OCI-LY3 (cell line): ENCODE measurements at regions not wholly inside any gene's neighbourhood (a gene's known extent, or its start where the extent isn't known, plus 50 kb on each side); places are given as distances from the start of the nearest gene placed in this dataset.

Source experiments
- H2AFZ ChIP-seq: fragments of 200-600, 300-600 bp; shearing (Covaris generic); 2 replicates; pipeline ENCODE4 v1.6.0; 2014; ENCODE audit warnings: antibody characterized with exemption, low read depth, low read length
- H3K27ac ChIP-seq: fragments of 200-600, 300-600 bp; sonication (generic); 2 replicates; pipeline ENCODE4 v1.5.1; 2014; ENCODE audit warnings: mild to moderate bottlenecking, low read length, moderate library complexity, mixed read lengths
- H3K27me3 ChIP-seq: fragments of 200-600, 300-600 bp; sonication (generic); 2 replicates; pipeline ENCODE4 v1.6.1; 2014; ENCODE audit warnings: low read depth, low read length, mixed read lengths
- H3K36me3 ChIP-seq: fragments of 200-600, 300-600 bp; sonication (generic); replicated peaks from 2 replicates; pipeline ENCODE3; 2014; ENCODE audit warnings: low read depth, low read length, mixed read lengths
- H3K4me1 ChIP-seq: fragments of 300-600, 200-600 bp; sonication (generic); 2 replicates; pipeline ENCODE4 v1.6.1; 2014; ENCODE audit warnings: low read length, mixed read lengths
- H3K4me2 ChIP-seq: fragments of 200-600, 300-600 bp; sonication (generic); 2 replicates; pipeline ENCODE4 v1.6.1; 2014; ENCODE audit warnings: low read length, mixed read lengths
- H3K4me3 ChIP-seq: fragments of 300-600, 200-600 bp; sonication (generic); 2 replicates; pipeline ENCODE4 v1.5.1; 2014; ENCODE audit warnings: antibody characterized with exemption, mild to moderate bottlenecking, low read length, moderate library complexity
- H3K79me2 ChIP-seq: fragments of 300-600, 200-600 bp; shearing (Covaris generic); 2 replicates; pipeline ENCODE4 v1.6.1; 2014; ENCODE audit warnings: mild to moderate bottlenecking, low read length, mixed read lengths
- H3K9ac ChIP-seq: fragments of 300-600, 200-600 bp; shearing (Covaris generic); 2 replicates; pipeline ENCODE4 v1.6.0; 2014; ENCODE audit warnings: mild to moderate bottlenecking, low read length, moderate library complexity
- H3K9me3 ChIP-seq: fragments of 200-600, 300-600 bp; shearing (Covaris generic); 2 replicates; pipeline ENCODE4 v1.6.1; 2014; ENCODE audit warnings: low read length, mixed read lengths; ENCODE audit not compliant: insufficient read depth
- H4K20me1 ChIP-seq: fragments of 200-600, 300-600 bp; sonication (generic); 2 replicates; pipeline ENCODE4 v1.6.1; 2016; ENCODE audit warnings: low read length, mixed read lengths; ENCODE audit not compliant: insufficient read depth
- CTCF ChIP-seq: fragments of 200-600, 300-600 bp; sonication (generic); IDR thresholded peaks from 2 replicates; pipeline ENCODE4 v1.5.1; 2014; ENCODE audit warnings: antibody characterized with exemption, low read length, low read depth
- EZH2phosphoT487 ChIP-seq: fragments of 200-600 bp; shearing (Covaris generic); IDR thresholded peaks from 2 replicates; pipeline ENCODE4 v1.6.1; 2018; ENCODE audit warnings: antibody characterized with exemption, mixed run types, low read depth

DNA sequence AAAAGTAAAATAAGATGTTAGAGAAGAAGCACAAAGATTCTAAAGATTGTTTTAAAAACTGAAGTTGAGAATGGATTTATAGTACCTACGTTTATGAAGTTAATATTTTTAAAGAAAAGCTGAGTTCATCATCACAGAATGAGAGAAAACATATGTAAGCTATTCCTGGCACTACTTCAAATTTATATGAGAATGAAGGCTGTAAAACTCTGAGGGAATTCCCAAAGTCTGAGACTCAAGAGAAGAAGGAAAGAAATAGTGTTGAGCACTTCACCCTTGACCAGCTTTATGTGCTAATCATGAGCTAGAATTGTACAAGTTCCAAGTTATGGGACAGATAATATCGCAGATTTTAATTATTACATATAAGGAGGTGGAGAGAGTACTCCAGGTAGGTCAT, 323.7 kb upstream of the GNAI1 start:
- Histone ChIP-seq H3K9ac (no peak overlapping the region), H3K27me3 (no peaks in the 10 kb centered on the region), H4K20me1 (no peaks in the 10 kb centered on the region), H3K79me2 (no peaks in the 10 kb centered on the region), H3K9me3 (no peaks in the 10 kb centered on the region), H2AFZ (no peak overlapping the region), H3K4me2 (no peak overlapping the region), H3K4me3 (no peak overlapping the region), H3K4me1 (0 out of 2 replicates have a peak, but pooled peaks cover 3% of the 10 kb centered on the region), H3K27ac (no peak overlapping the region), H3K36me3 (no peaks in the 10 kb centered on the region)
- TF ChIP-seq CTCF, result no peak
- TF ChIP-seq EZH2phosphoT487, result no peak

GRCh38 chr7:79806161-79806734, 328.4 kb upstream of the GNAI1 start:
- Histone ChIP-seq H4K20me1 (no peaks in the 10 kb centered on the region), H3K27me3 (no peaks in the 10 kb centered on the region), H3K36me3 (no peaks in the 10 kb centered on the region), H2AFZ (no peak overlapping the region), H3K9me3 (no peaks in the 10 kb centered on the region), H3K4me1 (0 out of 2 replicates have a peak, but pooled peaks cover 4% of the 10 kb centered on the region), H3K79me2 (no peaks in the 10 kb centered on the region), H3K27ac (no peak overlapping the region), H3K4me2 (no peak overlapping the region), H3K4me3 (no peak overlapping the region), H3K9ac (no peak overlapping the region)
- no peak; the same call in 1 of the 2 replicates for TF ChIP-seq CTCF
- no peak for TF ChIP-seq EZH2phosphoT487

DNA sequence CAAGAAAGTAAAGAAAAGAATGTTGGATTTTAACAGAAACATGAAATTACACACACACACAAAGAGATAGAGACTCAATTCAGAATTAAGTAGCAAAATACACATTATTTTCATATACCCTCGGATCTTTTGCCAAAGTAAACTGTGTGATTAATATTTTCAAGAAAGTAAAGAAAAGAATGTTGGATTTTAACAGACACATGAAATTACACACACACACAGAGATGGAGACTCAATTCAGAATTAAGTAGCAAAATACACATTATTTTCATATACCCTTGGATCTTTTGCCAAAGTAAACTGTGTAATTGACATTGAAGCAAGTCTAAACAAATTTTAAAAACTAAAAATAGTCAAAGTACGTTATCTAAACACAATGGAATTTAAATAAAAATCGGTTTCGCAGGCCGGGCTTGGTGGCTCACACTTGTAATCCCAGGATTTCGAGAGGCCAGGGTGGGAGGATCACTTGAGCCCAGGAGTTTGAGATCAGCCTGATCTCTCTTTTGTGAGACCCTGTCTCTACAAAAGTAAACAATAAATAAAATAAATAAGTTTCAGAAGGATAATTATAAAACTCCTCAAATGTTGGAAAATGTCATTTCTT, 337.3 kb upstream of the MAGI2 start:
- no peak for TF ChIP-seq EZH2phosphoT487
- no peaks in the 10 kb centered on the region for H3K9me3 ChIP-seq
- no peak overlapping the region for H2AFZ ChIP-seq
- no peak overlapping the region for H3K27ac ChIP-seq
- no peaks in the 10 kb centered on the region for H3K79me2 ChIP-seq
- no peaks in the 10 kb centered on the region for H3K4me1 ChIP-seq
- H3K9ac ChIP-seq, result no peak overlapping the region
- H4K20me1 ChIP-seq, result no peaks in the 10 kb centered on the region
- H3K27me3 ChIP-seq, result no peaks in the 10 kb centered on the region
- no peak overlapping the region for H3K4me3 ChIP-seq
- H3K36me3 ChIP-seq, result no peaks in the 10 kb centered on the region
- H3K4me2 ChIP-seq, result no peak overlapping the region

- Histone ChIP-seq H3K79me2 (no peaks in the 10 kb centered on the region), H3K4me2 (no peak overlapping the region), H3K36me3 (no peaks in the 10 kb centered on the region), H2AFZ (no peak overlapping the region), H3K9ac (no peak overlapping the region), H3K4me1 (no peaks in the 10 kb centered on the region), H4K20me1 (no peaks in the 10 kb centered on the region), H3K9me3 (no peaks in the 10 kb centered on the region), H3K27ac (no peak overlapping the region), H3K4me3 (no peak overlapping the region), H3K27me3 (no peaks in the 10 kb centered on the region)
- TF ChIP-seq CTCF (no peak), EZH2phosphoT487 (no peak)
Measured at GRCh38 chr7:79789584-79790345, 336.3 kb upstream of the MAGI2 start.
